OCI-LY1 (cell line): ENCODE measurements at regions not wholly inside any gene's neighbourhood (a gene's known extent, or its start where the extent isn't known, plus 50 kb on each side); places are given as distances from the start of the nearest gene placed in this dataset.
A peak's percentile ranks its signal among the peaks of the same experiment; 100 is the strongest.

Experiments used
- H2AFZ ChIP-seq: fragments of 200-600 bp; sonication (generic), shearing (Covaris generic); 2 replicates; pipeline ENCODE4 v1.6.0; 2014; ENCODE audit warnings: antibody characterized with exemption, mild to moderate bottlenecking, low read length
- H3F3A ChIP-seq: fragments of 200-600 bp; sonication (generic), shearing (Covaris generic); 2 replicates; pipeline ENCODE4 v1.6.0; 2014; ENCODE audit warnings: mild to moderate bottlenecking, antibody characterized with exemption, low read length, moderate library complexity; ENCODE audit not compliant: insufficient read depth
- H3K27ac ChIP-seq: fragments of 200-600 bp; sonication (generic); 2 replicates; pipeline ENCODE4 v1.5.1; 2014; ENCODE audit warnings: low read length, mixed run types, mild to moderate bottlenecking, low read depth; ENCODE audit not compliant: poor library complexity, severe bottlenecking
- H3K27me3 ChIP-seq: fragments of 200-600 bp; sonication (generic); 2 replicates; pipeline ENCODE4 v1.6.0; 2014; ENCODE audit warnings: antibody characterized with exemption, mild to moderate bottlenecking, low read length, moderate library complexity; ENCODE audit not compliant: insufficient read depth
- H3K36me3 ChIP-seq: fragments of 200-600 bp; sonication (generic); 2 replicates; pipeline ENCODE4 v1.6.1; 2014; ENCODE audit warnings: mild to moderate bottlenecking, antibody characterized with exemption, low read length, moderate library complexity, mixed read lengths; ENCODE audit not compliant: insufficient read depth
- H3K4me1 ChIP-seq: fragments of 200-600 bp; sonication (generic); 2 replicates; pipeline ENCODE4 v1.5.1; 2014; ENCODE audit warnings: mild to moderate bottlenecking, low read length, moderate library complexity; ENCODE audit not compliant: insufficient read depth, severe bottlenecking
- H3K4me2 ChIP-seq: fragments of 200-600 bp; sonication (generic), shearing (Covaris generic); 2 replicates; pipeline ENCODE4 v1.6.1; 2014; ENCODE audit warnings: low read length
- H3K4me3 ChIP-seq: fragments of 200-600 bp; sonication (generic); 2 replicates; pipeline ENCODE4 v1.5.1; 2014; ENCODE audit warnings: low read length, low read depth, mild to moderate bottlenecking, mixed read lengths; ENCODE audit not compliant: poor library complexity, severe bottlenecking
- H3K79me2 ChIP-seq: fragments of 200-600 bp; shearing (Covaris generic); 2 replicates; pipeline ENCODE4 v1.6.1; 2016; ENCODE audit warnings: mixed run types, low read length, mixed read lengths; ENCODE audit not compliant: insufficient read depth
- H3K9ac ChIP-seq: fragments of 200-600 bp; sonication (generic), shearing (Covaris generic); 2 replicates; pipeline ENCODE4 v1.6.1; 2014; ENCODE audit warnings: mild to moderate bottlenecking, low read length, mixed read lengths
- H3K9me2 ChIP-seq: fragments of 200-600 bp; sonication (generic), shearing (Covaris generic); 2 replicates; pipeline ENCODE4 v1.6.1; 2014; ENCODE audit warnings: low read depth, mild to moderate bottlenecking, low read length, mixed read lengths
- H3K9me3 ChIP-seq: fragments of 200-600 bp; shearing (Covaris generic); 2 replicates; pipeline ENCODE4 v1.6.1; 2014; ENCODE audit warnings: low read length, mixed read lengths
- H4K20me1 ChIP-seq: fragments of 200-600 bp; sonication (generic), shearing (Covaris generic); 2 replicates; pipeline ENCODE4 v1.6.0; 2016; ENCODE audit warnings: mild to moderate bottlenecking, low read length; ENCODE audit not compliant: insufficient read depth
- CTCF ChIP-seq: fragments of 200-600 bp; sonication (generic), shearing (Covaris generic); IDR thresholded peaks from 2 replicates; pipeline ENCODE4 v1.5.1; 2017; ENCODE audit warnings: mild to moderate bottlenecking, antibody characterized with exemption, low read length, moderate library complexity, mixed read lengths
- EZH2 ChIP-seq: fragments of 200-600 bp; sonication (generic), shearing (Covaris generic); IDR thresholded peaks from 2 replicates; pipeline ENCODE4 v1.8.0; 2017; ENCODE audit warnings: borderline replicate concordance, mixed run types, mild to moderate bottlenecking, antibody characterized with exemption, low read length, moderate library complexity, mixed read lengths

- Histone ChIP-seq H3K27me3 (no peaks in the 10 kb centered on the region), H3K4me3 (no peak overlapping the region), H2AFZ (no peak overlapping the region), H3K27ac (no peak overlapping the region), H3K4me1 (no peaks in the 10 kb centered on the region), H3F3A (no peaks in the 10 kb centered on the region), H4K20me1 (no peaks in the 10 kb centered on the region), H3K36me3 (no peaks in the 10 kb centered on the region), H3K9ac (no peak overlapping the region), H3K9me3 (no peaks in the 10 kb centered on the region), H3K4me2 (no peak overlapping the region), H3K9me2 (no peaks in the 10 kb centered on the region), H3K79me2 (no peaks in the 10 kb centered on the region)
- no peak for TF ChIP-seq CTCF
- no peak for TF ChIP-seq EZH2
Observed at GRCh38 chr4:159445692-159446091, 342.8 kb downstream of the RAPGEF2 start.

GRCh38 chr4:159446266-159446976, 343.5 kb downstream of the RAPGEF2 start:
- Histone ChIP-seq H3K4me1 (no peaks in the 10 kb centered on the region), H3K27me3 (no peaks in the 10 kb centered on the region), H4K20me1 (no peaks in the 10 kb centered on the region), H3K36me3 (no peaks in the 10 kb centered on the region), H3K9ac (no peak overlapping the region), H3K4me2 (no peak overlapping the region), H2AFZ (no peak overlapping the region), H3F3A (no peaks in the 10 kb centered on the region), H3K9me2 (no peaks in the 10 kb centered on the region), H3K27ac (no peak overlapping the region), H3K9me3 (no peaks in the 10 kb centered on the region), H3K4me3 (no peak overlapping the region), H3K79me2 (no peaks in the 10 kb centered on the region)
- no peak for TF ChIP-seq EZH2
- peak; percentile 82 for TF ChIP-seq CTCF

GRCh38 chr4:159447296-159447695, 344.4 kb downstream of the RAPGEF2 start:
- Histone ChIP-seq H3K4me1 (no peaks in the 10 kb centered on the region), H3K9me2 (no peaks in the 10 kb centered on the region), H3K27ac (no peak overlapping the region), H3F3A (no peaks in the 10 kb centered on the region), H3K9ac (no peak overlapping the region), H3K4me2 (no peak overlapping the region), H4K20me1 (no peaks in the 10 kb centered on the region), H3K36me3 (no peaks in the 10 kb centered on the region), H2AFZ (no peak overlapping the region), H3K4me3 (no peak overlapping the region), H3K27me3 (no peaks in the 10 kb centered on the region), H3K9me3 (no peaks in the 10 kb centered on the region), H3K79me2 (no peaks in the 10 kb centered on the region)
- no peak for TF ChIP-seq EZH2
- TF ChIP-seq CTCF: no peak
